ENCODE measurements at regions not wholly inside any gene's neighbourhood (a gene's known extent, or its start where the extent isn't known, plus 50 kb on each side); places are given as distances from the start of the nearest gene placed in this dataset.
"Not testable (repeated sequence)": the region's sequence is repeated elsewhere in the genome, so short reads cannot be mapped to it uniquely, and the experiment has no call there.

GRCh38 chr6:11486959-11487358 lies 50.6 kb upstream of the TMEM170B start:
- no peak for DNase-seq (ENCODE audit: low read depth in 2 of 2)

- DNase-seq (ENCODE audit: low read depth in 2 of 2) = no peak
Observed at GRCh38 chr6:11486486-11486885, 51.1 kb upstream of the TMEM170B start.

GRCh38 chr6:11486051-11486450 lies 51.5 kb upstream of the TMEM170B start:
- DNase-seq (ENCODE audit: low read depth in 2 of 2) = no peak

- no peak for DNase-seq (ENCODE audit: low read depth in 2 of 2)
Observed at GRCh38 chr6:11485271-11485670, 52.3 kb upstream of the TMEM170B start.

GRCh38 chr6:11484441-11484840 lies 53.1 kb upstream of the TMEM170B start:
- no peak for DNase-seq (ENCODE audit: low read depth in 2 of 2)

- DNase-seq (ENCODE audit: low read depth in 2 of 2) = no peak
Observed at GRCh38 chr6:11482616-11483015, 54.9 kb upstream of the TMEM170B start.

- DNase-seq (ENCODE audit: low read depth in 2 of 2) = no peak
Observed at GRCh38 chr6:11480541-11480940, 57.0 kb upstream of the TMEM170B start.

- DNase-seq (ENCODE audit: low read depth in 2 of 2) = no peak
Observed at GRCh38 chr6:11479296-11479695, 58.3 kb upstream of the TMEM170B start.

GRCh38 chr6:11478586-11478985 lies 59.0 kb upstream of the TMEM170B start:
- no peak for DNase-seq (ENCODE audit: low read depth in 2 of 2)

GRCh38 chr6:11475016-11475415 lies 62.5 kb upstream of the TMEM170B start:
- no peak for DNase-seq (ENCODE audit: low read depth in 2 of 2)

GRCh38 chr6:11473008-11473740 lies 64.4 kb upstream of the TMEM170B start:
- no peak for DNase-seq (ENCODE audit: low read depth in 2 of 2)

GRCh38 chr6:11471261-11471660 lies 66.3 kb upstream of the TMEM170B start:
- DNase-seq (ENCODE audit: low read depth in 2 of 2) = no peak

GRCh38 chr6:11469684-11470083 lies 67.9 kb upstream of the TMEM170B start:
- DNase-seq (ENCODE audit: low read depth in 2 of 2) = no peak

- not testable (repeated sequence) for DNase-seq (ENCODE audit: low read depth in 2 of 2)
Observed at GRCh38 chr6:11468271-11468670, 69.3 kb upstream of the TMEM170B start.

- DNase-seq (ENCODE audit: low read depth in 2 of 2) = no peak
Observed at GRCh38 chr6:11467364-11467763, 70.2 kb upstream of the TMEM170B start.

GRCh38 chr6:11463398-11463780 lies 74.2 kb upstream of the TMEM170B start:
- DNase-seq (ENCODE audit: low read depth in 2 of 2) = no peak

GRCh38 chr6:11462742-11463397 lies 74.7 kb upstream of the TMEM170B start:
- DNase-seq (ENCODE audit: low read depth in 2 of 2) = no peak

GRCh38 chr6:11460837-11461661 lies 76.5 kb upstream of the TMEM170B start:
- DNase-seq (ENCODE audit: low read depth in 2 of 2) = no peak

- DNase-seq (ENCODE audit: low read depth in 2 of 2) = no peak
Observed at GRCh38 chr6:11460001-11460668, 77.4 kb upstream of the TMEM170B start.

- no peak for DNase-seq (ENCODE audit: low read depth in 2 of 2)
Observed at GRCh38 chr6:11459079-11459610, 78.4 kb upstream of the TMEM170B start.

- DNase-seq (ENCODE audit: low read depth in 2 of 2) = no peak
Observed at GRCh38 chr6:11458509-11458908, 79.0 kb upstream of the TMEM170B start.

- not testable (repeated sequence) for DNase-seq (ENCODE audit: low read depth in 2 of 2)
Observed at GRCh38 chr6:11457422-11457821, 80.1 kb upstream of the TMEM170B start.
